GM23248 (cell line): ENCODE measurements at regions not wholly inside any gene's neighbourhood (a gene's known extent, or its start where the extent isn't known, plus 50 kb on each side); places are given as distances from the start of the nearest gene placed in this dataset.
A peak's percentile ranks its signal among the peaks of the same experiment; 100 is the strongest.

Source experiments
- DNase-seq: peaks from one replicate; pipeline ENCODE4 v3.0.0-alpha.2; 2015
- H2AFZ ChIP-seq: fragments of 200-600 bp; sonication (generic); 2 replicates; pipeline ENCODE4 v1.6.1; 2016; ENCODE audit warnings: antibody characterized with exemption
- H3F3A ChIP-seq: fragments of 200-600 bp; sonication (generic); 2 replicates; pipeline ENCODE4 v1.6.1; 2016; ENCODE audit warnings: mild to moderate bottlenecking, antibody characterized with exemption, mixed run types; ENCODE audit not compliant: insufficient read depth
- H3K27ac ChIP-seq: fragments of 200-600 bp; sonication (generic); 2 replicates; pipeline ENCODE4 v1.5.1; 2016; ENCODE audit warnings: mild to moderate bottlenecking
- H3K27me3 ChIP-seq: fragments of 200-600 bp; sonication (generic); replicated peaks from 2 replicates; pipeline ENCODE4 v1.6.1; 2016; ENCODE audit warnings: mild to moderate bottlenecking; ENCODE audit not compliant: insufficient read depth
- H3K36me3 ChIP-seq: fragments of 200-600 bp; sonication (generic); 2 replicates; pipeline ENCODE4 v1.6.1; 2016; ENCODE audit warnings: low read depth, mild to moderate bottlenecking
- H3K4me1 ChIP-seq: fragments of 200-600 bp; sonication (generic); 2 replicates; pipeline ENCODE4 v1.6.1; 2016; ENCODE audit warnings: mild to moderate bottlenecking; ENCODE audit not compliant: insufficient read depth
- H3K4me2 ChIP-seq: fragments of 200-600 bp; sonication (generic); one replicate; pipeline ENCODE4 v1.6.1; 2016; ENCODE audit warnings: mild to moderate bottlenecking; ENCODE audit not compliant: unreplicated experiment
- H3K4me3 ChIP-seq: fragments of 200-600 bp; sonication (generic); 2 replicates; pipeline ENCODE4 v1.5.1; 2016; ENCODE audit warnings: mild to moderate bottlenecking
- H3K79me2 ChIP-seq: fragments of 200-600 bp; sonication (generic); 2 replicates; pipeline ENCODE4 v1.6.1; 2016; ENCODE audit warnings: mild to moderate bottlenecking; ENCODE audit not compliant: insufficient read depth
- H3K9ac ChIP-seq: fragments of 200-600 bp; sonication (generic); 2 replicates; pipeline ENCODE4 v1.6.1; 2016; ENCODE audit warnings: mild to moderate bottlenecking
- H3K9me2 ChIP-seq: fragments of 200-600 bp; sonication (generic); 2 replicates; pipeline ENCODE4 v1.6.1; 2016; ENCODE audit warnings: mixed run types, mild to moderate bottlenecking, moderate library complexity; ENCODE audit not compliant: insufficient read depth
- H3K9me3 ChIP-seq: fragments of 200-600 bp; sonication (generic); one replicate; pipeline ENCODE4 v1.6.1; 2017; ENCODE audit warnings: low read depth
- H4K20me1 ChIP-seq: fragments of 200-600 bp; sonication (generic); 2 replicates; pipeline ENCODE4 v1.6.0; 2016; ENCODE audit not compliant: insufficient read depth
- EZH2 ChIP-seq: fragments of 200-600 bp; sonication (generic); IDR thresholded peaks from 2 replicates; pipeline ENCODE4 v1.6.1; 2018; ENCODE audit warnings: antibody characterized with exemption, mild to moderate bottlenecking; ENCODE audit not compliant: insufficient read depth, poor library complexity, severe bottlenecking
- EZH2phosphoT487 ChIP-seq: fragments of 200-600 bp; sonication (generic); IDR thresholded peaks from 2 replicates; pipeline ENCODE4 v1.6.1; 2018; ENCODE audit warnings: antibody characterized with exemption, moderate library complexity, mild to moderate bottlenecking, low read depth; ENCODE audit not compliant: insufficient read depth
- WGBS, 2 experiments: methylation state at CpG; one replicate each; pipeline ENCODE4 v1.1.6; 2015 to 2017; ENCODE audit warnings: low lambda C conversion rate in 2 of 2, low coverage in 1 of 2; ENCODE audit errors: missing lambda C conversion rate in 2 of 2; 5-methylcytosine and 5-hydroxymethylcytosine counted together
- in situ Hi-C: fragments of 300-500 bp; cut with MboI; formaldehyde crosslinking; loops from 2 replicates; pipeline ENCODE4 v1.15.0; 2020

DNA sequence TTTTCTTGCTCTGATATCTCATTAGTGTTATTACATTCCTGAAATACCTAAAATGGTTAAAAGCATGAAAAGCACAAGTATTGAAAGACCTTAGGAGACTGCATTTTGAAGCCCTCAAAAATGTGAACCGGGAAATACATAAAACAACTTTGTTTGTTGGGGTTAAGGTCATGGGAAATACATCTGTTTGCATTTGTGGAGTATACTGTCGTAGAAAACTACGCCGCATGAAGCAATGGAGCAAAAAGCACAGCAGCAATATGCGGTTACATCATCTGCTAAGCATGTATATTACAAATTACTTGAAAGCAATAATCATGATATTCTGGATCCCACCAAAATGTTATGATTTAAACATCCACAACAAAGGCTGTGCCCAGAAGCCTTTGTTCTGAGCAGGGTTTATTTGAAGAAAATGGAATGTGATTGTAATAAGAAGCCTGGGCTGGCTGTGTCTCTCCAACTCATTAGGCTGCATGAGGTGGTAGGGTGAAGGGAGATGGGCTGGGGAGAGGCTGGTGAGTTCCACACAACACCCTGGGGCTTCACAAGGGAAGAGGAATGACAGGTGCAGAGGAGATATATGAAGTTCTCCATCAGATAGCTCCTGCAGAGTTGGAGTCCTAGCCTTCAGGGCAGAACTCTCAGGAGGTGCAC is 64.7 kb upstream of the LIN7C start:
- no peaks in the 10 kb centered on the region for H3K79me2 ChIP-seq
- TF ChIP-seq EZH2phosphoT487, result no peak
- TF ChIP-seq EZH2, result no peak
- H3K4me1 ChIP-seq, result peaks cover 10% of the 10 kb centered on the region
- H3K9me2 ChIP-seq, result no peaks in the 10 kb centered on the region
- 67 to 70% methylated on average over 5 of the region's 5 CpGs for WGBS, 2 experiments
- H3K27me3 ChIP-seq, result no peaks in the 10 kb centered on the region
- no peaks in the 10 kb centered on the region for H3F3A ChIP-seq
- H3K4me3 ChIP-seq, result no peak overlapping the region
- peak; percentile 26 for DNase-seq
- no peak overlapping the region for H2AFZ ChIP-seq
- H3K27ac ChIP-seq, result no peak overlapping the region
- H3K36me3 ChIP-seq, result no peaks in the 10 kb centered on the region
- H4K20me1 ChIP-seq, result no peaks in the 10 kb centered on the region
- H3K9me3 ChIP-seq, result no peaks in the 10 kb centered on the region
- in situ Hi-C loops, result no loop called here
- no peak overlapping the region for H3K9ac ChIP-seq
- no peak overlapping the region for H3K4me2 ChIP-seq

DNA sequence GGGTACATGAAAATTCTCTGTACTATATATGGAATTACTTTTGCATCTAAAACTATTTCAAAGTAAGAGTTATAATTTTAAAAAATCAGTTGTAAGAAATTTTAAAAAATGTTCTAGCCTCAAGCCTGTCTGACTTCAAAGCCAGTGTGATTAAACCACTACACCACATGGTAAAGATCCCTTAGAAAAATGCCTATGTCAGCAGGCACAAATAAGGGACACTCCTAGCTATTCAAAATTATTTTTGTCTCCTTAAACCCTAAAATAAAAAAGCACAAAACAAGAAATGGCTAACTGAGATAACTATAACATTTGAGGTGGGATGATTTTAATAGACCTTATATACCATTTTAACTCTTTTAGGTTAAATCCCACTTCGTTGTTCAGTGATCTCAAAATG is 64.0 kb upstream of the LIN7C start:
- 46 to 63% methylated on average over 1 of the region's 1 CpG for WGBS, 2 experiments
- in situ Hi-C loops, result no loop called here
- no peak for TF ChIP-seq EZH2phosphoT487
- TF ChIP-seq EZH2, result no peak

DNA sequence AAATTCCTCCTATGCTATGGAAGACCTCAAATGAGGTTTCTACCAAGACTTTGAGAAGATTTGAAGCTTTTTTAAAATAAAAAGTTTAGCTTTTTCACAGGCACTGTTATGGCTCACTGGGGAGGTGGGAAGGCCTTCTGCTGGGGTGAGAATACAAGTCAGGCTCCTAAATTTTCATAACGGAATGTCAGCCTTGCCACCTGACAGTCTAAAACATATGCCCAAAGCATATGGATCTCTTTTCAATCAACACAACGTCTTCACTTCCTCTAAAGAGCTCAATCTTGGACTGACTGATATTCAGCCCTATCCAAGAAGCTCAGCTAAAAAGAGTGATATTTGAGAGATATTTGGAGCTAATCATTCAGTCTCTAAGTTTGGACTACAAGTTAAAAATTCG is 57.1 kb upstream of the LIN7C start:
- Histone ChIP-seq H3K27me3 (no peaks in the 10 kb centered on the region), H3F3A (peaks cover 11% of the 10 kb centered on the region), H3K36me3 (no peaks in the 10 kb centered on the region), H3K27ac (no peak overlapping the region), H3K9me2 (no peaks in the 10 kb centered on the region), H3K79me2 (no peaks in the 10 kb centered on the region), H3K4me1 (peaks cover 21% of the 10 kb centered on the region), H3K4me2 (peak overlapping the region; percentile 50), H3K9ac (no peak overlapping the region), H3K4me3 (no peak overlapping the region), H4K20me1 (no peaks in the 10 kb centered on the region), H2AFZ (no peak overlapping the region), H3K9me3 (no peaks in the 10 kb centered on the region)
- in situ Hi-C loops, result no loop called here
- 40 to 45% methylated on average over 3 of the region's 3 CpGs for WGBS, 2 experiments
- no peak for DNase-seq
- TF ChIP-seq EZH2 (no peak), EZH2phosphoT487 (no peak)

More for the DNA sequence above, 64.0 kb upstream of the LIN7C start:
- H2AFZ ChIP-seq, result no peak overlapping the region
- no peak for DNase-seq
- no peak overlapping the region for H3K4me2 ChIP-seq
- no peaks in the 10 kb centered on the region for H3K9me3 ChIP-seq
- no peak overlapping the region for H3K27ac ChIP-seq
- H3K4me1 ChIP-seq, result peaks cover 10% of the 10 kb centered on the region
- no peak overlapping the region for H3K4me3 ChIP-seq
- H3K79me2 ChIP-seq, result no peaks in the 10 kb centered on the region
- H4K20me1 ChIP-seq, result no peaks in the 10 kb centered on the region
- H3K9ac ChIP-seq, result no peak overlapping the region
- H3K27me3 ChIP-seq, result no peaks in the 10 kb centered on the region
- no peaks in the 10 kb centered on the region for H3K9me2 ChIP-seq
- H3K36me3 ChIP-seq, result no peaks in the 10 kb centered on the region
- no peaks in the 10 kb centered on the region for H3F3A ChIP-seq

DNA sequence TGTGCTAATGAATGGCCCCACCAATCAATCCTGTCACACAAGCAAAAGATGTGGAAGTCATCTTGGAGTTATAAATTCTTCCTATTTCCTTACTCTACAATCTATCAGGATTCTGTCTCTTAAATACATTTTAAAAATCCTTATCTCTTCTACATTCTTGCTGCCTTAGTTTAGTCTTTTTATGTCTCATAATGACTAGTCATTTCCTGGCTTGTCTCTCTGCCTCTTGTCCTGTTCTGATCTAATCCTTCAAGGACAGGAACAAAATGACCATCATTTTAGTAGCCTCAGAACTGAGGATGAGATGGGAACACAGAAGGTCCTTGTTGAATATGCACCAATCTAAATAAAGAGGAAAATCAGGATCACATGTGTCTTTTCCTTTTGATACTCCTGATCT is 56.6 kb upstream of the LIN7C start:
- peak; percentile 75 for DNase-seq
- TF ChIP-seq EZH2phosphoT487 (no peak), EZH2 (no peak)

DNA sequence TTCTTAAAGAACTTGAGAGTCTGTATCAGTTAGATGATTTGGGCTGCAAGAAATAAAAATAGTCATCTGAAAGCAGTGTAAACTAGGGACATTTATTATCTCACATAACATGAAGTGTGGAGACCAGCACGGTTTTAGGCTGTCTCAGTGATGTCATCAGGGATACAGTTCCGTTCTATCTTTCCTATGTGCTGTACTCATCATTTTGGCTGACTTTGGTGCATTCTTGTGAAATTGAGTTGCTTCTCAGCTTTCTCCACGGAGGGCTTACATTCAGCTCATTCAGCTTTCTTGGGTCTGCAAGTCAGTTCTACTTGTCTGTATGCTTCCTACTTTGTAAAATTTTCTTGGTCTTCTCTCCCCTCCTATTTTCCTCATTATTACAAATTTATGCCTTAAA is 51.8 kb upstream of the LIN7C start:
- Histone ChIP-seq H3K27ac (no peak overlapping the region), H4K20me1 (no peaks in the 10 kb centered on the region), H2AFZ (no peak overlapping the region), H3F3A (peaks cover 12% of the 10 kb centered on the region), H3K4me3 (no peak overlapping the region), H3K79me2 (no peaks in the 10 kb centered on the region), H3K4me1 (peaks cover 16% of the 10 kb centered on the region), H3K9me2 (no peaks in the 10 kb centered on the region), H3K9ac (no peak overlapping the region), H3K4me2 (no peak overlapping the region), H3K27me3 (no peaks in the 10 kb centered on the region), H3K36me3 (no peaks in the 10 kb centered on the region), H3K9me3 (no peaks in the 10 kb centered on the region)
- TF ChIP-seq EZH2 (no peak), EZH2phosphoT487 (no peak)
- in situ Hi-C loops, result no loop called here
- DNase-seq, result peak; percentile 47
- 58 to 65% methylated on average over 3 of the region's 3 CpGs for WGBS, 2 experiments

More for the DNA sequence above, 56.6 kb upstream of the LIN7C start:
- Histone ChIP-seq H3F3A (peaks cover 11% of the 10 kb centered on the region), H3K27ac (no peak overlapping the region), H3K27me3 (no peaks in the 10 kb centered on the region), H2AFZ (no peak overlapping the region), H3K9ac (no peak overlapping the region), H3K9me2 (no peaks in the 10 kb centered on the region), H3K9me3 (no peaks in the 10 kb centered on the region), H4K20me1 (no peaks in the 10 kb centered on the region), H3K4me3 (no peak overlapping the region), H3K36me3 (no peaks in the 10 kb centered on the region), H3K79me2 (no peaks in the 10 kb centered on the region), H3K4me1 (peaks cover 21% of the 10 kb centered on the region), H3K4me2 (peak overlapping the region; percentile 50)
- in situ Hi-C loops, result no loop called here
